Neural crest cell (in vitro differentiated cells): ENCODE measurements at regions not wholly inside any gene's neighbourhood (a gene's known extent, or its start where the extent isn't known, plus 50 kb on each side); places are given as distances from the start of the nearest gene placed in this dataset.
A peak's percentile ranks its signal among the peaks of the same experiment; 100 is the strongest.

Experiments used
- DNase-seq: peaks from one replicate; pipeline ENCODE4 v3.0.0; 2021; ENCODE audit warnings: low read depth, mixed read lengths, low spot score
- H3K27ac Mint-ChIP-seq: one replicate; pipeline ENCODE4 v1.8.0; 2021; ENCODE audit warnings: mild to moderate bottlenecking, mixed read lengths; ENCODE audit not compliant: unreplicated experiment
- H3K27me3 Mint-ChIP-seq: 2 replicates; pipeline ENCODE4 v1.8.0; 2021; ENCODE audit warnings: low read depth, mild to moderate bottlenecking, mixed read lengths
- H3K36me3 Mint-ChIP-seq: 2 replicates; pipeline ENCODE4 v1.8.0; 2021; ENCODE audit warnings: low read depth, mild to moderate bottlenecking, mixed read lengths
- H3K4me1 Mint-ChIP-seq: 2 replicates; pipeline ENCODE4 v1.8.0; 2021; ENCODE audit warnings: mixed read lengths
- H3K4me3 Mint-ChIP-seq: one replicate; pipeline ENCODE4 v1.8.0; 2021; ENCODE audit warnings: mild to moderate bottlenecking, mixed read lengths
- H3K9me3 Mint-ChIP-seq: 2 replicates; pipeline ENCODE4 v1.8.0; 2021; ENCODE audit warnings: mixed read lengths
- CTCF ChIP-seq: fragments of 200-600 bp; sonication (generic); conservative IDR thresholded peaks from 2 replicates; pipeline ENCODE4 v1.5.0; 2021; ENCODE audit warnings: antibody characterized with exemption, mild to moderate bottlenecking

- H3K9me3 Mint-ChIP-seq, result peaks cover 6% of the 10 kb centered on the region
- peaks cover 9% of the 10 kb centered on the region for H3K36me3 Mint-ChIP-seq
- H3K27me3 Mint-ChIP-seq, result no peaks in the 10 kb centered on the region
- no peaks in the 10 kb centered on the region for H3K4me1 Mint-ChIP-seq
- TF ChIP-seq CTCF, result peak; percentile 39
- H3K27ac Mint-ChIP-seq, result no peak overlapping the region
- DNase-seq, result no peak
- no peak overlapping the region for H3K4me3 Mint-ChIP-seq
Measured at GRCh38 chrX:45781901-45782553, 581.4 kb upstream of the DIPK2B start.

GRCh38 chrX:45778616-45779015 lies 577.9 kb upstream of the DIPK2B start:
- Mint-ChIP-seq H3K4me3 (no peak overlapping the region), H3K36me3 (peaks cover 5% of the 10 kb centered on the region), H3K27ac (no peak overlapping the region), H3K27me3 (no peaks in the 10 kb centered on the region), H3K4me1 (no peaks in the 10 kb centered on the region), H3K9me3 (no peaks in the 10 kb centered on the region)
- DNase-seq, result no peak
- no peak for TF ChIP-seq CTCF

GRCh38 chrX:45777366-45777765 lies 576.7 kb upstream of the DIPK2B start:
- Mint-ChIP-seq H3K4me3 (no peak overlapping the region), H3K4me1 (no peaks in the 10 kb centered on the region), H3K9me3 (no peaks in the 10 kb centered on the region), H3K27me3 (no peaks in the 10 kb centered on the region), H3K36me3 (peaks cover 5% of the 10 kb centered on the region), H3K27ac (no peak overlapping the region)
- no peak for TF ChIP-seq CTCF
- DNase-seq, result no peak

- peaks cover 5% of the 10 kb centered on the region for H3K36me3 Mint-ChIP-seq
- TF ChIP-seq CTCF, result no peak
- H3K4me1 Mint-ChIP-seq, result peaks cover 6% of the 10 kb centered on the region
- no peak overlapping the region for H3K4me3 Mint-ChIP-seq
- no peak overlapping the region for H3K27ac Mint-ChIP-seq
- no peaks in the 10 kb centered on the region for H3K9me3 Mint-ChIP-seq
- no peaks in the 10 kb centered on the region for H3K27me3 Mint-ChIP-seq
- DNase-seq, result no peak
Measured at GRCh38 chrX:45775468-45775867, 574.8 kb upstream of the DIPK2B start.

GRCh38 chrX:45774961-45775360 lies 574.3 kb upstream of the DIPK2B start:
- H3K27me3 Mint-ChIP-seq, result no peaks in the 10 kb centered on the region
- H3K27ac Mint-ChIP-seq, result no peak overlapping the region
- no peak for DNase-seq
- no peak for TF ChIP-seq CTCF
- H3K9me3 Mint-ChIP-seq, result no peaks in the 10 kb centered on the region
- H3K4me1 Mint-ChIP-seq, result peaks cover 10% of the 10 kb centered on the region
- H3K36me3 Mint-ChIP-seq, result peaks cover 5% of the 10 kb centered on the region
- no peak overlapping the region for H3K4me3 Mint-ChIP-seq
